Posterior vena cava (tissue), 2 donors: ENCODE measurements at regions not wholly inside any gene's neighbourhood (a gene's known extent, or its start where the extent isn't known, plus 50 kb on each side); places are given as distances from the start of the nearest gene placed in this dataset.

Experiments used
- DNase-seq: peaks from one replicate; pipeline ENCODE4 v3.0.0-alpha.2; 2020; ENCODE audit warnings: low spot score
- intact Hi-C, 2 donors: fragments of 100-400 bp; cut with DNase I; formaldehyde crosslinking; loops; one replicate each; pipeline versions ENCODE4 v1.14.1 to v1.14.2; 2022 to 2023
- donor health status: DM: yes; HTN: yes; CAD: no.
- donor health status: DM: yes; HTN: yes; CAD: no.

DNA sequence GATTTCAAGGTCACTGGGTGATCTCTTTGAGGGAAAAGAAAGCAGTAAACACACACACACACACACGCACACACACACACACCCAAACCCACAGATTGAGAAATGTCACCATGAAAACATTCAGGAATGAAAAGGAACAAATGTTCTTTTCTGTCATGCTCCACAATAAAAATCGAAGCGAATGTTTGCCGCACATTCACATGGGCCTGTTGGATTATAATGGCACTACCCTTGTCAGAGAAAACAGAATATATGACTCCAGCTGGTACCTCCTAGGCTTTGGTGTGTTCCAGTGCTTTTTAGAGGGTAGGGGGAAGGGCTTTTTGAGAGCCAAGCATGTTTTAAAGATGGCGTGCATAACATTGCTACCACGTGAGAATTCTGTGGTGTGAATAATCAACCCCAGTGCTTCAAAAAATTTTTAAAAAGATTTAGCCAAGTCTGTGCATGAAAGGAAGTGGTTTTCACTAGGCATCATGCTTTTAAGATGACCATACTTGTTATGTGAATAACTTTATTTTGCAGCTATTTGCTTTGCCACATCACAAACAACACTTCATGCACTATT lies 120.8 kb upstream of the ZNF608 start:
- intact Hi-C loops = no loop called here
- DNase-seq = no peak

DNA sequence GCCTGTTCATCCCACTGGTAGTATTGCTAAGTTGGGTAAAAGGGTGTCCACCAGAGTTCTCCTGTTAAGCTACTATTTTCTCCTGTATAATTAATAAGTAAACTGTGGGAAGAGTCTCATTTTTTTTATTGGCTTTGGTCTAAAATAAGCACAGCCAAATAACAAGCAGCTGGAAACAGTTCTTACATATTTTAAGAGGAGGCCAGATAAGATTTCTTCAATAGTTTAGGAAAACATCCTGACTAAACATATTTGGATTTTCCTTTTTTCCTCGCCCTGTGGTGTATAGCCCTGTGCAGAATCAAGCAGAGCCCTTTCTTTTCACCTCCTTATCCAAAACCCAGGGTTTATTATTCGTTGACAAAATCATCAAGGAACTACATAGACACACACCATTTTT lies 122.2 kb upstream of the ZNF608 start:
- DNase-seq = no peak
- intact Hi-C loops = no loop called here

GRCh38 chr5:124869426-124870033 lies 123.1 kb upstream of the ZNF608 start:
- intact Hi-C loops = no loop called here
- no peak for DNase-seq

DNA sequence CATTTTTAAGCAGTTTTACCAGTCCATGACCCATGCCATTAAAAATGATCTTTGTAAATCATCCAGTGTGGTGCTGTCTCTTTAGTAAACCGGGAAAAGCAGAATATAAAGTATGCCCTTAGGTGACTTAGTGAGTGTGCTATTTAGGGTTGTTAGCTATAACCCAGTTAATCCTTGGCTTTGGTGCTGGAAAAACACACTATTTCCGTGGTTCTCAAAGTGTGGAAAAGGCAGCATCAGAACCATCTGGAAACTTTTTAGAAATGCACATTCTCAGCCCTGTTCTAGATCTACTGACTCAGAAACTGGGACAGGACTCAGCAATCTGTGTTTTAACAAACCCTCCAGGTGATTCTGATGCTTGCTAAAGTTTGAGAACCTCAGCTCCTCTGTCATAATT lies 123.6 kb upstream of the ZNF608 start:
- intact Hi-C loops = no loop called here
- DNase-seq = no peak

- intact Hi-C loops = no loop called here
- DNase-seq = no peak
Observed at GRCh38 chr5:124871303-124871702, 124.9 kb upstream of the ZNF608 start.

GRCh38 chr5:124872086-124872485 lies 125.6 kb upstream of the ZNF608 start:
- intact Hi-C loops = no loop called here
- DNase-seq = no peak

GRCh38 chr5:124872615-124873014 lies 126.2 kb upstream of the ZNF608 start:
- intact Hi-C loops = no loop called here
- DNase-seq = no peak

GRCh38 chr5:124873188-124873587 lies 126.7 kb upstream of the ZNF608 start:
- DNase-seq = no peak
- intact Hi-C loops = no loop called here

DNA sequence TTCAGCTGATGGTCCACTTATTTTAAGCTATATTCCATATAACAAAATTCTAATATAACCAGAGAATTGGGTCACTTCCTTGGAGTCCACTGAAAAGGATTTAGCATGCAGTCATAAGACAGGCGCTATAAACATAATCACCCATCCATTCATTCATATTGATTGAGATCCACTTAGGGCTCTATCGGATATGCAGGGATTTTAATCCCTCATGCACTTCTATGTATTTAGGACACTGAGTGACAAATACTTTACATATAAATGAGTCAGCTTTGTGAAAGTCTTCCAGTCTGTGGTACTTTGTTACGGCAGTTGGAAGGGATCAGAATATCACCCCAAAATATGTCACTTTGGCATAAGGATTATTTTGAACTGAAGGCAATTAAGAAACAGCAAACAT lies 127.3 kb upstream of the ZNF608 start:
- intact Hi-C loops = no loop called here
- no peak for DNase-seq

DNA sequence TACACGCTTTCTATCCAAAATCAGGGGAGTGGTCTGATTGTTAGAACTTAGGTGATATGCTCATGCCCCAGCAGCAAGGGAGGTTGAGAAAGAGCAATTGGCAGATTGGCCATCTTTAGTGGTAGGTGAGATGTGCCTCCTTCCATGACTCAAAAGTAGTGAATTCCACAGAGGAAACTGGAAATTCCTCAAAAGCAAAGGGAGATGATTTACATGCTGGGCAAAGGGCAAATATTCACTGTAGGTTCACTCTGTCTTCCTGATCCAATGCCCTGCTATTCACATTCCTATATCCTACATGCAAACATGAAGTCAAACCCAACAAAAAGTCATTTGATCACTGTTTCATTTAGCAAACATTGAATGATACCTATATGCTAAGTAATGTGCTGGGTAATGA lies 130.1 kb upstream of the ZNF608 start:
- DNase-seq = no peak
- intact Hi-C loops = no loop called here

DNA sequence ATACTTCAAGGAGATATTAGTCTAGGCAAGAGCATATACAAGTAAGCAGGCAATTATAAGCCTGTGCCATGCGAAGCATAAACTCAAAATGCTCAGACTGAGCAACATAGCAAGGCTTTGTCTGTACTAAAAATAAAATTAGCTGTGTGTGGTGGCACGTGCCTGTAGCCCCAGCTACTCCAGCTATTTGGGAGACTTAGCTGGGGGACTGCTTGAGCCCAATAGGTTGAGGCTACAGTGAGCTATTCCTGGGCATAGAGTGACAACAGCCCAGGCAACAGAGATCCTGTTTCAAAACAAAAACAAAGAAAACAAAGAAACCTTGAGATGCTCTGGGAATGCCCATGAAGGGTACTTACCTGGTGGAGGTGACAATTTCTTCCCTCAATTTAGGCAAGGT lies 130.5 kb upstream of the ZNF608 start:
- no peak for DNase-seq
- intact Hi-C loops = no loop called here

DNA sequence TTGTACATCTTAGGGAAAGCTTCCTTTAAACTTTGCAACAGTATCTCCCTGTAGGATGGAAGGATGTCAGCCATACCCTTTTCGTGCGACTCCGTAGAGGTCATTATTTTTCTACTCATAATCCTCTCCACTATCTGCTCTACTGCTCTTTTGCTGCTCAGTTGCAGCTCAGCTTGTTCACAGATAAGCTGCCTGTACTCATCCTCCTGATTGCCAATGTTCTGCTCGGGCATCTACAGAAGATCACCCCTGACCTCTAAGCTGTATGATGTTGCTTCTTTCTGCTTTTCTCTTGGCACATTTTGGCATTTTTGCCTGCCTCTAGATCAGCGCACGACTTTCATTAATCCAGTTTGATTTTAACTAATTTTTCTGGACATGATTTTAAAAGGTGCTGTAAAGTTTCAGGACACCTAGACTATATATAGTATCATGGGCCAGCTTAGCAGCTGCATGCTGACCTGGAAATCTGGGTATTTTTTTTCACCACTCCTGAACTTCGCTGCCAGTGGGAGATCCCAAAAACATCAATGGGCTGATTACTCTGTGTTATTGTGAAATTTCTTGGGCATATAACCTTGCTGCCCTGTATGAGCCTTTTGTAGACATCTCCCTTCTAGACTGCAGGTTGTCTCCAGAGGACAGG lies 131.2 kb upstream of the ZNF608 start:
- no peak for DNase-seq
- intact Hi-C loops = no loop called here

GRCh38 chr5:124878583-124879342 lies 132.3 kb upstream of the ZNF608 start:
- intact Hi-C loops = no loop called here

DNA sequence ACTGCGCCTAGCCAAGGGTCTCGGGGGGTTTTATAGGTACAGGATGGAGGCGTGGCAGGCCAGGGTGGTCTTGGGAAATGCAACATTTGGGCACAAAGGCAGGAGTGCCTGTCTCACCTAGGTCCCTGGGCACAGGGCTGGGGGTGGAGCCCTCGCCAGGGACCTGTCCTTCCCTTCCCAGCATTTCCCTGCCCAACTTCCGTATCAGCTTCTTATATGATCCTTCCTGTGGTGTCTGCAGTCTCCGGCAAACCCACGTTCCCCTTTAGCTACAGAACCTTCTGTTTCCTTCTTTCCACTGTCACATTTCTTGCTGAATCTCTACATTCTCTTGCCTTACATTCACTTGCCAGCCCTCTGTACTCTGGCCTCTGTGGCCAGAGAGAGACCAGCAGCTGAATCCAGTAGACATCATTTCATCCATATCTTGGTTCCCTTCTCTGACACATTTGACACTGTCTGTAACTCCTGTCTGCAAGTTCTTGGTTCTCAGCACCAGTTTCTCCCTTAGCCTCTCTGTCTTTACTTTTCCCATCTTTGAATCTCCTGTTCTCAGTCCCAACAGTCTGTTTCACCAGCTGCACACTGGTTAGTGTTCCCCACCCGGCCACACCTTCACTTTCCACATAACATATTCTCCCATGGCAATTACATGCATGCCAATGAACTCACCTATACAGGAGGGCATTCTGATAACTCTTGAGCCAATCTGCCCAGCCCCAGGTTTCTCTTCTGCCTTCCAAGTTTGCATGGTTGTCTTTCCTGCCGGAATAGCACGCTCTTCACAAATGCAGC lies 134.7 kb upstream of the ZNF608 start:
- no peak for DNase-seq
- intact Hi-C loops = loop anchor here in 1 of 2 donors (10.0 kb wide), 1 partner anchor 1054 kb away; no protein-coding TSS in a partner anchor

More at GRCh38 chr5:124878583-124879342, 132.3 kb upstream of the ZNF608 start:
- no peak for DNase-seq

GRCh38 chr5:124883681-124884080 lies 137.2 kb upstream of the ZNF608 start:
- intact Hi-C loops = loop anchor here in 1 of 2 donors (10.0 kb wide), 1 partner anchor 1051 kb away; no protein-coding TSS in a partner anchor

GRCh38 chr5:124884114-124884513 lies 137.7 kb upstream of the ZNF608 start:
- intact Hi-C loops = loop anchor here in 1 of 2 donors (10.0 kb wide), 1 partner anchor 1051 kb away; no protein-coding TSS in a partner anchor
- no peak for DNase-seq

More at GRCh38 chr5:124883681-124884080, 137.2 kb upstream of the ZNF608 start:
- no peak for DNase-seq

DNA sequence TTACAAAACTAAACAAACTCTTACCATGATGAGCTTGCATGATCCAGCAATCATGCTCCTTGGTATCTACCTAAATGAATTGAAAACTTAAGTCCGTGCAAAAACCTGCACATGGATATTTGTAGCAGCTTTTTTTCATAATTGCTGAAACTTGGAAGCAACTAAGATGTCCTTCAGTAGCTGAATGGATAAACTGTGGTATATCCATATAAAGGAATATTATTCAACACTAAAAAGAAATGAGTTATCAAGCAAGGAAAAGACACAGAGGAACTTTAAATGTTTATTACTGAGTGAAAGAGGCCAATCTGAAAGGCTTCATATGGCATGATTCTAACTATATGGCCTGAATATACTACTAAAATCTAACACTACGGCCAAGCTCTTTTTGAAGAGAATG lies 139.1 kb upstream of the ZNF608 start:
- DNase-seq = no peak
- intact Hi-C loops = loop anchor here in 1 of 2 donors (10.0 kb wide), 1 partner anchor 1049 kb away; no protein-coding TSS in a partner anchor

- DNase-seq = no peak
- intact Hi-C loops = loop anchor here in 1 of 2 donors (10.0 kb wide), 1 partner anchor 1048 kb away; no protein-coding TSS in a partner anchor
Observed at GRCh38 chr5:124887223-124887622, 140.8 kb upstream of the ZNF608 start.

GRCh38 chr5:124888050-124888506 lies 141.6 kb upstream of the ZNF608 start:
- no peak for DNase-seq
- intact Hi-C loops = loop anchor here in 1 of 2 donors (10.0 kb wide), 1 partner anchor 1047 kb away; no protein-coding TSS in a partner anchor
